Neural cell (in vitro differentiated cells): ENCODE measurements at regions not wholly inside any gene's neighbourhood (a gene's known extent, or its start where the extent isn't known, plus 50 kb on each side); places are given as distances from the start of the nearest gene placed in this dataset.

Experiments used
- CTCF ChIP-seq: fragments of 450-650 bp; IDR thresholded peaks from 2 replicates; pipeline ENCODE4 v1.5.1; 2014; ENCODE audit warnings: antibody characterized with exemption, mild to moderate bottlenecking, moderate library complexity; ENCODE audit not compliant: poor library complexity, severe bottlenecking
- EP300 ChIP-seq: fragments of 450-650 bp; conservative IDR thresholded peaks from 2 replicates; pipeline ENCODE4 v1.6.1; 2014; ENCODE audit warnings: antibody characterized with exemption, mild to moderate bottlenecking, moderate library complexity; ENCODE audit not compliant: poor library complexity, severe bottlenecking
- EZH2 ChIP-seq: fragments of 200-600, 300-800 bp; shearing (Covaris generic), sonication (generic); IDR thresholded peaks from 2 replicates; pipeline ENCODE4 v1.6.1; 2014; ENCODE audit warnings: antibody characterized with exemption, low read length, borderline replicate concordance, mild to moderate bottlenecking; ENCODE audit not compliant: insufficient read depth, poor library complexity, severe bottlenecking
- POLR2AphosphoS5 ChIP-seq: IDR thresholded peaks from 2 replicates; pipeline ENCODE4 v1.6.1; 2012
- RAD21 ChIP-seq: fragments of 450-650 bp; conservative IDR thresholded peaks from 2 replicates; pipeline ENCODE4 v1.6.1; 2014; ENCODE audit warnings: antibody characterized with exemption, mild to moderate bottlenecking, moderate library complexity
- SMC3 ChIP-seq: fragments of 450-650 bp; conservative IDR thresholded peaks from 2 replicates; pipeline ENCODE4 v1.6.1; 2014; ENCODE audit warnings: antibody characterized with exemption, mild to moderate bottlenecking, moderate library complexity; ENCODE audit not compliant: poor library complexity
- TAF1 ChIP-seq: IDR thresholded peaks from 2 replicates; pipeline ENCODE4 v1.6.1; 2012; ENCODE audit warnings: low read depth
- TF ChIP-seq, protein P1 (sequence below): IDR thresholded peaks from 2 replicates; pipeline ENCODE4 v1.6.1; 2012; ENCODE audit warnings: borderline replicate concordance

DNA sequence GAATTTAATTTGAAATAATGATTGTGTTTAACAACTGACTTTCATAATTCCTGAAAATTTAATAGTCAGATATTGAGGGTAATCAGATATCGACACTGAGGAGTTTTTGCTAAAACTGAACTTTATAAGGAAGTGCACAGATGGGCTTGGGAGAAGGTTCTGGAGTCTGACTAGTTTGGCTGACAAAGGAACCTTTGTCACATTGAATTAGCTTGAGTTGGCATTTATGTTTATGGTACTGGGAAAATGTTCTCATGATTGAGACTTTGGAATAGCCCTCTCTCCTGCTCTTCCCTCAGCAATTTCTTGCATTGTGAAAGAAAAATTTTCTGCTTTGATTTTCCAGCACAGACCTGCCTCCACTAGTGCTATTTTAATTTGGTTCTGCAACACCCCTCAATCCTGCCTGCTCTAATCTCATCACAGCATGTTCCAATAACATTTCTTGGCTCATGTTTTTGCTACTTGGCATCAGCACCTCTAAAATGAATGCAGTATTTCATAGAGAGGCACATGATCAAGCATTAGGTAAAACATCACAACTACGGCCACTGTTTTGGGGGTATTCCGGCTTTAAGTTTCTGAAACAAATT lies 133.9 kb upstream of the FSHR start:
- TF ChIP-seq CTCF (no peak), TAF1 (no peak), POLR2AphosphoS5 (no peak), EZH2 (no peak), EP300 (no peak), SMC3 (no peak), RAD21 (no peak)
- TF ChIP-seq, protein P1, sequence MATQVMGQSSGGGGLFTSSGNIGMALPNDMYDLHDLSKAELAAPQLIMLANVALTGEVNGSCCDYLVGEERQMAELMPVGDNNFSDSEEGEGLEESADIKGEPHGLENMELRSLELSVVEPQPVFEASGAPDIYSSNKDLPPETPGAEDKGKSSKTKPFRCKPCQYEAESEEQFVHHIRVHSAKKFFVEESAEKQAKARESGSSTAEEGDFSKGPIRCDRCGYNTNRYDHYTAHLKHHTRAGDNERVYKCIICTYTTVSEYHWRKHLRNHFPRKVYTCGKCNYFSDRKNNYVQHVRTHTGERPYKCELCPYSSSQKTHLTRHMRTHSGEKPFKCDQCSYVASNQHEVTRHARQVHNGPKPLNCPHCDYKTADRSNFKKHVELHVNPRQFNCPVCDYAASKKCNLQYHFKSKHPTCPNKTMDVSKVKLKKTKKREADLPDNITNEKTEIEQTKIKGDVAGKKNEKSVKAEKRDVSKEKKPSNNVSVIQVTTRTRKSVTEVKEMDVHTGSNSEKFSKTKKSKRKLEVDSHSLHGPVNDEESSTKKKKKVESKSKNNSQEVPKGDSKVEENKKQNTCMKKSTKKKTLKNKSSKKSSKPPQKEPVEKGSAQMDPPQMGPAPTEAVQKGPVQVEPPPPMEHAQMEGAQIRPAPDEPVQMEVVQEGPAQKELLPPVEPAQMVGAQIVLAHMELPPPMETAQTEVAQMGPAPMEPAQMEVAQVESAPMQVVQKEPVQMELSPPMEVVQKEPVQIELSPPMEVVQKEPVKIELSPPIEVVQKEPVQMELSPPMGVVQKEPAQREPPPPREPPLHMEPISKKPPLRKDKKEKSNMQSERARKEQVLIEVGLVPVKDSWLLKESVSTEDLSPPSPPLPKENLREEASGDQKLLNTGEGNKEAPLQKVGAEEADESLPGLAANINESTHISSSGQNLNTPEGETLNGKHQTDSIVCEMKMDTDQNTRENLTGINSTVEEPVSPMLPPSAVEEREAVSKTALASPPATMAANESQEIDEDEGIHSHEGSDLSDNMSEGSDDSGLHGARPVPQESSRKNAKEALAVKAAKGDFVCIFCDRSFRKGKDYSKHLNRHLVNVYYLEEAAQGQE, result no peak
